ENCODE measurements at regions not wholly inside any gene's neighbourhood (a gene's known extent, or its start where the extent isn't known, plus 50 kb on each side); places are given as distances from the start of the nearest gene placed in this dataset.

DNA sequence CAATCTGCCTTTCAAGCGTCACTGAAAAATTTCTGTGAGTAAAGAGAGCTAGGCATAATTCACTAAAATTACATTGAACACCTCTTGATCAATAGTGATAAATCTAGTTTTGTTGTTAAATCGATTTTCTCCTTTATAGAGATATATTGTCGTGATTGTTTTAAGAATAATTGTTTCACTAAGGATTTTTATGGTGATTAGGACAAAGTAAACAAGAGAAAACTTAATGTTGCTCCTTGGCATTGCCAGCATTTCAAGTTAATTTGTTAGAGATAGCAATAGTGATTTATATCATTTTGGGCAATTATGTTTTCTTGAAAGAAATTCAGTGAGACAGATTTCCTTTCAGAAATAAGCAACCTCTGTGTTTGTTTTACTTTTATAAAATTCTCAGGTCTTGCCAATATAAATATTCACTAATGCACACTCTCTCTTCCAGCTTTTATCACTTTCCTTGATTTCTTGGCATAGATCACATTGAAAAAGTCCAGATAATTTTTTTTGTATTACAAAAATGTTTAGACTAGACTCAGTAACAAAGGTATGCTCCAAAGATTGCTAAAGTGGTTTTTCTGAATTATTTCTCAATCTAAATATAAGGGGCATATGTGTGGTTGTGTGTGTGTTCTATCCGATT, 538.7 kb downstream of the TFEC start:
- TF ChIP-seq EZH2 (optimal IDR thresholded peaks at IDR 0.05; ENCODE audit: low read depth, low read length) = no peak
- TF ChIP-seq, protein P1, sequence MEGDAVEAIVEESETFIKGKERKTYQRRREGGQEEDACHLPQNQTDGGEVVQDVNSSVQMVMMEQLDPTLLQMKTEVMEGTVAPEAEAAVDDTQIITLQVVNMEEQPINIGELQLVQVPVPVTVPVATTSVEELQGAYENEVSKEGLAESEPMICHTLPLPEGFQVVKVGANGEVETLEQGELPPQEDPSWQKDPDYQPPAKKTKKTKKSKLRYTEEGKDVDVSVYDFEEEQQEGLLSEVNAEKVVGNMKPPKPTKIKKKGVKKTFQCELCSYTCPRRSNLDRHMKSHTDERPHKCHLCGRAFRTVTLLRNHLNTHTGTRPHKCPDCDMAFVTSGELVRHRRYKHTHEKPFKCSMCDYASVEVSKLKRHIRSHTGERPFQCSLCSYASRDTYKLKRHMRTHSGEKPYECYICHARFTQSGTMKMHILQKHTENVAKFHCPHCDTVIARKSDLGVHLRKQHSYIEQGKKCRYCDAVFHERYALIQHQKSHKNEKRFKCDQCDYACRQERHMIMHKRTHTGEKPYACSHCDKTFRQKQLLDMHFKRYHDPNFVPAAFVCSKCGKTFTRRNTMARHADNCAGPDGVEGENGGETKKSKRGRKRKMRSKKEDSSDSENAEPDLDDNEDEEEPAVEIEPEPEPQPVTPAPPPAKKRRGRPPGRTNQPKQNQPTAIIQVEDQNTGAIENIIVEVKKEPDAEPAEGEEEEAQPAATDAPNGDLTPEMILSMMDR (IDR thresholded peaks at IDR 0.05; ENCODE audit: low read length) = no peak
- TF ChIP-seq EZH2phosphoT487 (IDR thresholded peaks at IDR 0.05; ENCODE audit: low read length) = no peak
